AG04449 (cell line): ENCODE measurements at regions not wholly inside any gene's neighbourhood (a gene's known extent, or its start where the extent isn't known, plus 50 kb on each side); places are given as distances from the start of the nearest gene placed in this dataset.

Source experiments
- CTCF ChIA-PET: fragments of 350-600 bp; formaldehyde crosslinking; extraction: SDS; loops from one replicate; lab custom pipeline; 2021; ENCODE audit warnings: antibody characterized with exemption; lab: Yijun Ruan, JAX
- POLR2A ChIA-PET: fragments of 400-600, 350-600 bp; formaldehyde crosslinking; extraction: SDS; loops from one replicate; lab custom pipeline; 2020; ENCODE audit warnings: antibody characterized with exemption, inconsistent platforms; lab: Yijun Ruan, JAX
- DNase-seq: peaks from one replicate; pipeline ENCODE4 v3.0.0-alpha.2; 2010; ENCODE audit warnings: low read depth, low spot score
- H3K4me3 ChIP-seq: 2 replicates; pipeline ENCODE4 v1.5.1; 2011; ENCODE audit warnings: low read depth, mild to moderate bottlenecking, control low read depth, low read length
- TF ChIP-seq, protein P1 (sequence below): IDR thresholded peaks from one replicate; pipeline ENCODE4 v1.5.1; 2011; ENCODE audit warnings: mild to moderate bottlenecking, moderate library complexity, low read length, control low read depth, inconsistent platforms; ENCODE audit not compliant: insufficient read depth; ENCODE audit errors: missing control alignments

DNA sequence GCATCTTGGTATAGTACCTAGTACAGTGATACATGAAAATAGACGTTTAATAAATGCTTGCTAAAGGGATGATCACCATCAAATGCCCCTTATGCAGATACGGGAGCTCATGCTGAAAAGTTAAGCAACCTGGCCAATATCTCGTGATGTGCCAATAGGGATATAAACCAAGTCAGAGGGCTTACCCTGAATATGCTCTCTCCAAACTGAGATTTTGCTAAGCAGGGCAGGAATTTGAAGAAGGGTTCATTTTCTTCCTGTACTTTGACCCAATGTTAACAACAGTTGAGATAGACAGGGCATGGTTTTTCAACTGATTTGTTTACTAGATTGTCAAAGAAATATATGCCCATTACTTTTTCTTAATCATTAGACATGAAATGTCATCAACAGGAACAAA, 219.3 kb upstream of the PREP start:
- DNase-seq: no peak
- POLR2A ChIA-PET: no interaction called here
- CTCF ChIA-PET: interaction anchor here (0.7 kb wide), 1 partner anchor 10 kb away, joined by 3 read pairs; no protein-coding TSS in a partner anchor
- H3K4me3 ChIP-seq: no peak overlapping the region
- TF ChIP-seq, protein P1, sequence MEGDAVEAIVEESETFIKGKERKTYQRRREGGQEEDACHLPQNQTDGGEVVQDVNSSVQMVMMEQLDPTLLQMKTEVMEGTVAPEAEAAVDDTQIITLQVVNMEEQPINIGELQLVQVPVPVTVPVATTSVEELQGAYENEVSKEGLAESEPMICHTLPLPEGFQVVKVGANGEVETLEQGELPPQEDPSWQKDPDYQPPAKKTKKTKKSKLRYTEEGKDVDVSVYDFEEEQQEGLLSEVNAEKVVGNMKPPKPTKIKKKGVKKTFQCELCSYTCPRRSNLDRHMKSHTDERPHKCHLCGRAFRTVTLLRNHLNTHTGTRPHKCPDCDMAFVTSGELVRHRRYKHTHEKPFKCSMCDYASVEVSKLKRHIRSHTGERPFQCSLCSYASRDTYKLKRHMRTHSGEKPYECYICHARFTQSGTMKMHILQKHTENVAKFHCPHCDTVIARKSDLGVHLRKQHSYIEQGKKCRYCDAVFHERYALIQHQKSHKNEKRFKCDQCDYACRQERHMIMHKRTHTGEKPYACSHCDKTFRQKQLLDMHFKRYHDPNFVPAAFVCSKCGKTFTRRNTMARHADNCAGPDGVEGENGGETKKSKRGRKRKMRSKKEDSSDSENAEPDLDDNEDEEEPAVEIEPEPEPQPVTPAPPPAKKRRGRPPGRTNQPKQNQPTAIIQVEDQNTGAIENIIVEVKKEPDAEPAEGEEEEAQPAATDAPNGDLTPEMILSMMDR: no peak

GRCh38 chr6:105621564-105622175, 218.8 kb upstream of the PREP start:
- TF ChIP-seq, protein P1: no peak
- H3K4me3 ChIP-seq: no peak overlapping the region
- DNase-seq: no peak
- CTCF ChIA-PET: interaction anchor here (0.7 to 0.8 kb wide), 2 partner anchors 9 to 43 kb away, joined by 3 read pairs; no protein-coding TSS in a partner anchor
- POLR2A ChIA-PET: no interaction called here

DNA sequence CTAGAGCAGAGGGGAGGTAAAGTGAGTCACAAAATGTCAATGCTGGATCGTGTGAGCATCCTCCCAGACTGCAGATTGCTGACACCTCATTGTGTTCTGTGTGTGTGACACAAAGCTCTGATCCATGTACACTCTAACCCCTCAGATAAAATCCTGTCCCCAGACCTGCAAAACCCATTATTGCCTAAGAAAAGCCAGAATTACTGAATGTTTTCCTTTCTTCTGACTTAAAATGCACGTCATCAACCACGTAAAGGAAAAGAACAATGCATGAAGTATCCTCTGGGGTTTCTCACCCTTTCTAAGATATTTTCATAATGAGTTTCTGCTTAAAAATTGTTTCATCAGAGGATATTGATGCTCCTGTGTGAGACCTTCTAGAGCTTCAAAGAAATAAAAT, 218.0 kb upstream of the PREP start:
- POLR2A ChIA-PET: no interaction called here
- DNase-seq: no peak
- TF ChIP-seq, protein P1: no peak
- CTCF ChIA-PET: interaction anchor here (0.8 kb wide), 1 partner anchor 43 kb away, joined by 3 read pairs; no protein-coding TSS in a partner anchor
- H3K4me3 ChIP-seq: no peak overlapping the region

DNA sequence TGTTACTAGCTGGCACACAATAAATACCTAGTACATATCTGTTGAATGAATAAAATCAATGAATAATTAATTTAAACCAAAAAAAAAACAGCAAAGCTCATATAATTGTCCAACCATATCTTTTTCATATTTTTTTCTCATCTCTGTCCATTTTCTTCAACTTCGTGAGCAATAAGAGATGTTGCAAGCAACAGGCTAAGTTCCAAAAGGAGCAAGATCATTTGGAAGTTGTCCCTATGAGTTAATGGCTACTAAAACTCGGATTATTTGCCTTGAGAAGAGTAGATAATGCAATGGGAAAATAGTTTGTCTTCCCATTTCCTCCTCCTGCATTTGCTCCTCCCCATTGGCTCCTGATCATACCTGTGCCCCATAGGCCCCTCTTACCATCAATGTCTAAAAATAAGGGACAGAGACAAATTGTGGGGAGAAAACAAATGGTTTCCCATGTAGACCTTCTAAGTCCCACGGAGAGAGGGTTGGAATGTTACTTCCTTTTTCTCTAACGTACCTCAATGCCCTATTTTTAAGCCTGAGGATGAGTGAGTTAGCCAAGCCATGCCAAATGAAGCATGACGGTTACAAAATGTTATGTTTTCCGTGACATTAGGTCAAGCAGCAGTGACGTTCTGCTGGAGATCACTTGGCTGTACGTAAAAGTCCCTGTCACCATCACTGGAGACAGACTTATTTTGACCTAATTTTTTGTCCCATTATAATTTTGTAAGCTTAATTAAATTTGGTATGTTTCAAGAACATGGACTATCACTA, 217.3 kb upstream of the PREP start:
- ChIA-PET CTCF (no interaction called here), POLR2A (no interaction called here)
- TF ChIP-seq, protein P1: no peak
- no peak overlapping the region for H3K4me3 ChIP-seq
- no peak for DNase-seq

DNA sequence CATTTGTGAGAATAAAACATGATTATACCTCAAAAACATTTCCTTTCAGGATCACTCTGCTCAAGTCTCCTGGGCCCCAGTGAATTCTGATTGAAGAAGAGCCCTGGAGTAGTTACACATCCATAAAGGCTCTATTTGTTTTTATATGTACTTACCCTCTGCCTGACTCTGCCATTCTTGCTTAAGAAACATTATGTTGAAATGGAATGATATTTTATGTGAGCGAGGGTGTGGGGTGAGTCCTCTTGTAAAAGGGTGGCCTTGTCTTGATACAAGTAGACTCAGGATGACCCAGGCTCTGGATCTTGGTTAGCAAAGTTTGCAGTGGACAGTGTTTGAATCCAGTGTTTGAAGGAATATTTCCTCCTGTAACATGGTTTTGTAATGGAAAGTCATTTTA, 215.4 kb upstream of the PREP start:
- TF ChIP-seq, protein P1: no peak
- no peak for DNase-seq
- ChIA-PET CTCF (no interaction called here), POLR2A (no interaction called here)
- H3K4me3 ChIP-seq: no peak overlapping the region

- ChIA-PET POLR2A (interaction anchor here (0.6 kb wide), 1 partner anchor 605 kb away, joined by 3 read pairs; no protein-coding TSS in a partner anchor), CTCF (interaction anchor here (1.0 kb wide), 1 partner anchor 607 kb away, joined by 3 read pairs; no protein-coding TSS in a partner anchor)
- TF ChIP-seq, protein P1: no peak
- H3K4me3 ChIP-seq: no peak overlapping the region
- no peak for DNase-seq
Observed at GRCh38 chr6:105616521-105616920, 213.6 kb upstream of the PREP start.
